Lower leg skin (tissue), 3 donors: ENCODE measurements at regions not wholly inside any gene's neighbourhood (a gene's known extent, or its start where the extent isn't known, plus 50 kb on each side); places are given as distances from the start of the nearest gene placed in this dataset.

Experiments
- CTCF ChIP-seq, 3 donors: fragments of 450-650 bp; IDR thresholded peaks; one replicate each; pipeline ENCODE4 v1.5.1; 2016; ENCODE audit warnings: antibody characterized with exemption in 3 of 3, mild to moderate bottlenecking in 3 of 3, moderate library complexity in 2 of 3
- POLR2A ChIP-seq, 2 donors: fragments of 450-650 bp; IDR thresholded peaks; one replicate each; pipeline ENCODE4 v1.6.1; 2016 to 2017; ENCODE audit warnings: antibody characterized with exemption in 2 of 2, mild to moderate bottlenecking in 1 of 2, moderate library complexity in 1 of 2

DNA sequence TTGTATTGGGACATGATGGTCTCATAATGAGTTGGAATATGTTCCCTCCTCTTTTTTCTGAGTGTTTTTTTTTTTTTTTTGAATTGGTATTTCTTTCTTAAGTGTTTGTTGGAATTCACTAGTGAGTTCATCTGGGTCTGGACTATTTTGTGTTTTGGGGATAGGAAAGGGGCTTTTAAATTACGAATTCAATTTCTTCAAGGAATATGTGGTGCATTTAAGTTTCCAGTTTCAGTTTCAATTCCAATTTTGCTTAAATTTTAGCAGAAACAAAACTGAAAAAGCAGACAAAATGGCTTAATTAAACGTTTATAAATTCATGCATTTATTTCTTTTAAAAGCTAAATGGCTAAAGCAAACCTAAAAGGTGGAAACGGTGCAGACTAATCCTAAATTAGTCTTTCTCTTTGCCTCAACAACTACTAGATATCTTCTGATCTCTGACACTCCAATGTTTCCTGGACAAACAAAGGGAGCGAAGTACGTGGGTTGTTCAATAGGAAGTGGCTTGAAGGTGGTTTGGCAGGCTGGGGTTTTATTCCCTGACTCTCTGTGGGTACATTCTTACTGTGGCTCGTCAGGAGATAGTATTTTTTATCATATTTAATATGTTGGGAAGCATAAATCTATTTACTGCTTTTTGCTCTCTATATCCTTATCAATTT, 50.0 kb upstream of the CORO2B start:
- no peak for TF ChIP-seq CTCF (IDR thresholded peaks at IDR 0.05)
- TF ChIP-seq POLR2A (IDR thresholded peaks at IDR 0.05), result no peak
